Caco-2 (cell line): ENCODE measurements at regions not wholly inside any gene's neighbourhood (a gene's known extent, or its start where the extent isn't known, plus 50 kb on each side); places are given as distances from the start of the nearest gene placed in this dataset.
A peak's percentile ranks its signal among the peaks of the same experiment; 100 is the strongest.

Experiments used
- BruUV-seq: library from RNA; stranded (reverse); fragments of 400-500 nt; replicated peaks from 2 replicates; lab custom pipeline; 2021; lab: Mats Ljungman, UMichigan
- CTCF ChIA-PET: fragments of 300-600 bp; sonication (Branson Sonifier 250); formaldehyde crosslinking; loops from one replicate; lab custom pipeline; 2022; ENCODE audit warnings: antibody characterized with exemption; lab: Charles Lee
- POLR2A ChIA-PET: fragments of 300-600 bp; sonication (Branson Sonifier 250); formaldehyde crosslinking; loops from one replicate; lab custom pipeline; 2022; ENCODE audit warnings: antibody characterized with exemption; lab: Charles Lee
- DNase-seq, 2 experiments: peaks; one replicate each; pipeline versions ENCODE4 v3.0.0 to v3.0.0-alpha.2; 2020 to 2022
- H3K27me3 ChIP-seq: replicated peaks from 2 replicates; pipeline ENCODE4 v1.6.0; 2011; ENCODE audit warnings: low read length; ENCODE audit not compliant: control insufficient read depth, insufficient read depth
- H3K36me3 ChIP-seq: 2 replicates; pipeline ENCODE4 v1.5.1; 2011; ENCODE audit warnings: low read length; ENCODE audit not compliant: control insufficient read depth, insufficient read depth
- H3K4me1 ChIP-seq: fragments of 250-450 bp; sonication (Bioruptor Pico); 2 replicates; pipeline ENCODE4 v1.5.1; 2020; ENCODE audit warnings: mild to moderate bottlenecking
- H3K4me3 ChIP-seq: 2 replicates; pipeline ENCODE4 v1.5.1; 2011; ENCODE audit warnings: low read depth, mild to moderate bottlenecking, control low read depth, low read length
- H3K9me3 ChIP-seq: fragments of 250-450 bp; sonication (Bioruptor Pico); 2 replicates; pipeline ENCODE4 v1.5.1; 2020; ENCODE audit warnings: mild to moderate bottlenecking, moderate library complexity
- H3K27ac Mint-ChIP-seq: one replicate; pipeline ENCODE4 v1.8.0; 2022; ENCODE audit warnings: mixed read lengths; ENCODE audit not compliant: unreplicated experiment
- H3K27me3 Mint-ChIP-seq: one replicate; pipeline ENCODE4 v1.8.0; 2022; ENCODE audit warnings: mixed read lengths; ENCODE audit not compliant: insufficient read depth, unreplicated experiment
- H3K36me3 Mint-ChIP-seq: one replicate; pipeline ENCODE4 v1.8.0; 2022; ENCODE audit warnings: mild to moderate bottlenecking, mixed read lengths; ENCODE audit not compliant: insufficient read depth, unreplicated experiment
- H3K4me1 Mint-ChIP-seq: one replicate; pipeline ENCODE4 v1.8.0; 2022; ENCODE audit warnings: low read depth, mixed read lengths; ENCODE audit not compliant: unreplicated experiment
- H3K4me3 Mint-ChIP-seq: one replicate; pipeline ENCODE4 v1.8.0; 2022; ENCODE audit warnings: mild to moderate bottlenecking, moderate library complexity, mixed read lengths; ENCODE audit not compliant: unreplicated experiment
- H3K9me3 Mint-ChIP-seq: one replicate; pipeline ENCODE4 v1.8.0; 2022; ENCODE audit warnings: mixed read lengths; ENCODE audit not compliant: unreplicated experiment
- intact Hi-C: fragments of 100-400 bp; cut with micrococcal nuclease; formaldehyde crosslinking; loops from one replicate; pipeline ENCODE4 v1.10.0; 2022; ENCODE audit not compliant: unreplicated experiment
- TF ChIP-seq, protein P1 (sequence below), 2 experiments: fragments of 200-600 bp in 1 of 2; IDR thresholded peaks; 1 replicate in 1 of 2; 2 replicates in 1 of 2; pipeline versions ENCODE4 v1.5.1 to v1.8.0; 2011 to 2022; ENCODE audit warnings: antibody characterized with exemption in 1 of 2, control low read depth in 1 of 2, inconsistent platforms in 1 of 2, low read depth in 1 of 2, low read length in 1 of 2, mild to moderate bottlenecking in 1 of 2, moderate library complexity in 1 of 2; ENCODE audit not compliant: insufficient read depth in 1 of 2, severe bottlenecking in 1 of 2, unreplicated experiment in 1 of 2

DNA sequence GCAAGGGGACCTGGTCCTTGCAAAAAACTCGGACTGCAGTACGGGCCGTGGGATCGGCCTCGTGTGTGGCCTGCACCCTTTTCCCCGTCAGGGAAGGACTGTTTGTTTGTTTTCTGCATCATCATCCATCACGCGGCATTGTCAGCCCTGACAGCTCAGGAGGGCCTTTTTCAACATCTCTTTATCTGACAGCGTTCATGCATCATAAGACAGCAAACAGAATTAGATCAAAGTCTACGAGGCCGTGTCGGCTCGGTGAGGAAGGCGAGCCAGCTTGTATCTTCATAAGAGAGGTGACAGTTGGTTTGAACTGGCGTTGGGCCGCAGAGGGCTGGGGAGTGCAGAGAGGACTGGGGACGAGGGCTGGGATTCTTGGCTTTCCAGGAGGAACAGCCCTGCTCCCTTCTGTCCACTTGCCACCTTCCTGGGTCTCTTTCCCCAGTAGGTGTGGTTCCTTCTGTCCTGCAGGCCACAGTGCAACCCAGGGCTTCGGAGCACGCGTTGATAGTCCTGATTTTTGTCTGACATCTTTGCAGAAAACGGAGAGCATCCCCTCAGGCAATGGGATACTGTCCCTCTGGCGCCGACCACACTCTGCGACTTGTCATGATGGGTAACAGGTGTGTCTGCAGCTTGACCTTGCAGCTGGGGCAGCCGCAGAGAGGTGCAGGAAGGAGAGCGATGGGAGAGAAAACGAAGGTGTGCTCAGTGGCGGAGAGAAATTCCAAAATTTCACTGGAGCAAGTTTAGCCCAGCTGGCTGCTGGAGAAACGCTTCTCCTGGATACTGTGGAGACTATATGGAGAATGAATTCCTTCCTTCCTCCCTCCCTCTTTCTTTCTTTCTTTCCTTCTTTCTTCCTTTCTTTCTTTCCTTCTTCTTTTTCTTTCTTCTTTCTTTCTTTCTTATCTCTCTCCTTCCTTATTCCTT, 104.0 kb upstream of the SHOX start:
- H3K36me3 ChIP-seq = no peaks in the 10 kb centered on the region
- H3K27me3 ChIP-seq = no peaks in the 10 kb centered on the region
- CTCF ChIA-PET = no interaction called here
- no TSS peak for BruUV-seq
- peak overlapping the region; percentile 40 for H3K4me3 Mint-ChIP-seq
- H3K4me3 ChIP-seq = no peak overlapping the region
- DNase-seq = peak; percentile 46 to 72
- H3K4me1 Mint-ChIP-seq = peaks cover 14% of the 10 kb centered on the region
- peaks cover 39% of the 10 kb centered on the region for H3K9me3 Mint-ChIP-seq
- intact Hi-C loops = no loop called here
- H3K27me3 Mint-ChIP-seq = no peaks in the 10 kb centered on the region
- POLR2A ChIA-PET = no interaction called here
- peaks cover 3% of the 10 kb centered on the region; the same call in 1 of the 2 replicates for H3K9me3 ChIP-seq
- H3K36me3 Mint-ChIP-seq = no peaks in the 10 kb centered on the region
- TF ChIP-seq, protein P1, sequence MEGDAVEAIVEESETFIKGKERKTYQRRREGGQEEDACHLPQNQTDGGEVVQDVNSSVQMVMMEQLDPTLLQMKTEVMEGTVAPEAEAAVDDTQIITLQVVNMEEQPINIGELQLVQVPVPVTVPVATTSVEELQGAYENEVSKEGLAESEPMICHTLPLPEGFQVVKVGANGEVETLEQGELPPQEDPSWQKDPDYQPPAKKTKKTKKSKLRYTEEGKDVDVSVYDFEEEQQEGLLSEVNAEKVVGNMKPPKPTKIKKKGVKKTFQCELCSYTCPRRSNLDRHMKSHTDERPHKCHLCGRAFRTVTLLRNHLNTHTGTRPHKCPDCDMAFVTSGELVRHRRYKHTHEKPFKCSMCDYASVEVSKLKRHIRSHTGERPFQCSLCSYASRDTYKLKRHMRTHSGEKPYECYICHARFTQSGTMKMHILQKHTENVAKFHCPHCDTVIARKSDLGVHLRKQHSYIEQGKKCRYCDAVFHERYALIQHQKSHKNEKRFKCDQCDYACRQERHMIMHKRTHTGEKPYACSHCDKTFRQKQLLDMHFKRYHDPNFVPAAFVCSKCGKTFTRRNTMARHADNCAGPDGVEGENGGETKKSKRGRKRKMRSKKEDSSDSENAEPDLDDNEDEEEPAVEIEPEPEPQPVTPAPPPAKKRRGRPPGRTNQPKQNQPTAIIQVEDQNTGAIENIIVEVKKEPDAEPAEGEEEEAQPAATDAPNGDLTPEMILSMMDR (IDR thresholded peaks at IDR 0.05; ENCODE audit: insufficient read depth in 1 of 2, low read depth in 1 of 2, low read length in 1 of 2, severe bottlenecking in 1 of 2, unreplicated experiment in 1 of 2) = no peak
- peaks cover 12% of the 10 kb centered on the region for H3K4me1 ChIP-seq
- H3K27ac Mint-ChIP-seq = no peak overlapping the region

DNA sequence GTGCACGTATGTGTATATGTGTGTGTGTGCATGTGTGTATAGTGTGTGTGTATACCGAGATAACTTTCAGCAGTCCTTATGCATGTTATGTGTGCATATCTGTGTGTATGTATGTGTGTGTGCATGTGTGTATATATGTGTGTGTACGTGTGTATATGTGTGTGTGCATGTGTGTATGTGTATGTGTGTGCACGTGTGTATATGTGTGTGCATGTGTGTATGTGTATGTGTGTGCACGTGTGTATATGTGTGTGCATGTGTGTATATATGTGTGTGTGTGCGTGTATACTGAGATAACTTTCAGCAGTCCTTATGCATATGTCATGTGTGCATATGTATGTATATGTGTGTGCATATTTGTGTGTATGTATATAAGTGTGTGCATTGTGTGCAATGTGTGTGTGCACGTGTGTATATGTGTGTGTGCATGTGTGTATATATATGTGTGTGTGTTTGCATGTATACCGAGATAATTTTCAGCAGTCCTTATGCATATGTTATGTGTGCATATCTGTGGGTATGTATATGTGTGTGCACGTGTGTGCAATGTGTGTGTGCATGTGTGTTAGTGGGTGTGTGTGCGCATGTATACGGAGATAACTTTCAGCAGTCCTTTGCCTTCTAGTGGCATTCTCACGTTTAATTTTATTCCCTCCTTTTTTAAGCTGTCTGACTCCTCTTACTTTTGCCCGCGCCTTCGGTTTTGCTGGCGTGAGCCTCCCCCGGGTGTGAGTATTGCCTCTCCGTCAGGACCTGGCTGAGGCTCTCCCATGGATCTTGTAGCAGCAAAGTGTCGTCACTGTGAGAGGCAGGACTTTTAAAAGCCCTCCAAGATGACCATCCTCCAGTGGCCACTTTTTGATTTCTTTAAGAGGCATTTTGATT, 99.6 kb upstream of the SHOX start:
- ChIA-PET CTCF (no interaction called here), POLR2A (no interaction called here)
- Histone ChIP-seq H3K4me1 (peaks cover 10% of the 10 kb centered on the region), H3K9me3 (peaks cover 3% of the 10 kb centered on the region; the same call in 1 of the 2 replicates), H3K36me3 (no peaks in the 10 kb centered on the region), H3K4me3 (no peak overlapping the region), H3K27me3 (no peaks in the 10 kb centered on the region)
- Mint-ChIP-seq H3K27me3 (no peaks in the 10 kb centered on the region), H3K4me3 (no peak overlapping the region), H3K9me3 (peaks cover 39% of the 10 kb centered on the region), H3K27ac (no peak overlapping the region), H3K36me3 (no peaks in the 10 kb centered on the region), H3K4me1 (peaks cover 12% of the 10 kb centered on the region)
- BruUV-seq = no TSS peak
- DNase-seq = no peak
- intact Hi-C loops = no loop called here
- TF ChIP-seq, protein P1 (IDR thresholded peaks at IDR 0.05; ENCODE audit: insufficient read depth in 1 of 2, low read depth in 1 of 2, low read length in 1 of 2, severe bottlenecking in 1 of 2, unreplicated experiment in 1 of 2) = no peak

DNA sequence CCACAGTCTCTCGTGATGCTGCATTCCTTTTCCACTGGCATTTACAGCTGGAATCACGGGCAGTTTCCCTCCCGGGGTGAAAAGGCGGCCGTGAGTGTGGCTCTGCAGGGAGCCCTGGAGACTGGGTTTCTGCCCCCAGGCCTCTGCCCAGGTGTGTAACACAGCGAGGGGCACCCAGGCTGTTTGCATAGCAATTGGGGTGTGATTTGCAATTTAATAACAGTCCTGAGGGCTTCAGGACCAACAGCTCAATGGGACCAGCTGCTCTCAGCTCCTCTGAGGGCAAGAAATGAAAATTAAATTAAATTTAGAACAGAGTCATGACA, 99.0 kb upstream of the SHOX start:
- H3K4me1 ChIP-seq = peaks cover 4% of the 10 kb centered on the region
- peaks cover 3% of the 10 kb centered on the region; the same call in 1 of the 2 replicates for H3K9me3 ChIP-seq
- Mint-ChIP-seq H3K9me3 (peaks cover 39% of the 10 kb centered on the region), H3K27me3 (no peaks in the 10 kb centered on the region), H3K4me1 (peaks cover 6% of the 10 kb centered on the region), H3K36me3 (no peaks in the 10 kb centered on the region), H3K27ac (no peak overlapping the region), H3K4me3 (no peak overlapping the region)
- intact Hi-C loops = no loop called here
- no peak overlapping the region for H3K4me3 ChIP-seq
- POLR2A ChIA-PET = no interaction called here
- no peak for DNase-seq
- BruUV-seq = no TSS peak
- H3K27me3 ChIP-seq = no peaks in the 10 kb centered on the region
- CTCF ChIA-PET = no interaction called here
- TF ChIP-seq, protein P1 (IDR thresholded peaks at IDR 0.05; ENCODE audit: insufficient read depth in 1 of 2, low read depth in 1 of 2, low read length in 1 of 2, severe bottlenecking in 1 of 2, unreplicated experiment in 1 of 2) = no peak
- no peaks in the 10 kb centered on the region for H3K36me3 ChIP-seq
